A673 (cell line): ENCODE measurements at regions not wholly inside any gene's neighbourhood (a gene's known extent, or its start where the extent isn't known, plus 50 kb on each side); places are given as distances from the start of the nearest gene placed in this dataset.

Experiments
- BruUV-seq: library from RNA; stranded (reverse); fragments of 400-500 nt; replicated peaks from 2 replicates; lab custom pipeline; 2021; lab: Mats Ljungman, UMichigan
- CTCF ChIA-PET: fragments of 300-600 bp; sonication (Branson Sonifier 250); formaldehyde crosslinking; loops from one replicate; lab custom pipeline; 2022; ENCODE audit warnings: antibody characterized with exemption; lab: Charles Lee
- POLR2A ChIA-PET: fragments of 300-600 bp; sonication (Branson Sonifier 250); formaldehyde crosslinking; loops from one replicate; lab custom pipeline; 2022; ENCODE audit warnings: antibody characterized with exemption; ENCODE audit not compliant: low non-redundant PET; lab: Charles Lee
- DNase-seq: peaks from one replicate; pipeline ENCODE4 v3.0.0-alpha.2; 2015; ENCODE audit warnings: low spot score
- H3K27ac ChIP-seq: fragments of 200-600 bp; sonication (generic); 2 replicates; pipeline ENCODE4 v1.5.1; 2016; ENCODE audit warnings: mixed run types, low read depth, mild to moderate bottlenecking, mixed read lengths, antibody characterized with exemption, low read length; ENCODE audit not compliant: poor library complexity, severe bottlenecking
- H3K27me3 ChIP-seq: fragments of 200-600 bp; sonication (generic); replicated peaks from 2 replicates; pipeline ENCODE4 v1.6.1; 2017; ENCODE audit warnings: mixed run types, low read depth, mild to moderate bottlenecking, mixed read lengths, antibody characterized with exemption, low read length; ENCODE audit not compliant: insufficient read depth, poor library complexity
- H3K36me3 ChIP-seq: fragments of 200-600 bp; sonication (generic); 2 replicates; pipeline ENCODE4 v1.6.1; 2016; ENCODE audit warnings: mixed run types, mild to moderate bottlenecking, mixed read lengths, antibody characterized with exemption, low read length; ENCODE audit not compliant: insufficient read depth, poor library complexity, severe bottlenecking
- H3K4me1 ChIP-seq: fragments of 200-600 bp; sonication (generic); 2 replicates; pipeline ENCODE4 v1.6.1; 2017; ENCODE audit warnings: mixed run types, mild to moderate bottlenecking, mixed read lengths, antibody characterized with exemption, low read length; ENCODE audit not compliant: insufficient read depth, poor library complexity, severe bottlenecking
- H3K4me3 ChIP-seq: fragments of 200-600 bp; sonication (generic); 2 replicates; pipeline ENCODE4 v1.5.1; 2016; ENCODE audit warnings: low read depth, mixed run types, mild to moderate bottlenecking, mixed read lengths, low read length; ENCODE audit not compliant: poor library complexity, severe bottlenecking
- H3K9me3 ChIP-seq: fragments of 200-600 bp; sonication (generic); 2 replicates; pipeline ENCODE4 v1.6.1; 2016; ENCODE audit warnings: mixed run types, low read depth, mild to moderate bottlenecking, mixed read lengths, antibody characterized with exemption, low read length; ENCODE audit not compliant: poor library complexity, severe bottlenecking
- CTCF ChIP-seq: fragments of 300-800, 200-600 bp; sonication (generic); conservative IDR thresholded peaks from 2 replicates; pipeline ENCODE4 v1.5.1; 2017; ENCODE audit warnings: low read depth, mild to moderate bottlenecking, antibody characterized with exemption, low read length, moderate library complexity, mixed read lengths
- EZH2 ChIP-seq: fragments of 200-600 bp; sonication (generic); IDR thresholded peaks from 2 replicates; pipeline ENCODE4 v1.6.1; 2017; ENCODE audit warnings: borderline replicate concordance, low read depth, mild to moderate bottlenecking, mixed read lengths, antibody characterized with exemption, low read length; ENCODE audit not compliant: poor library complexity, severe bottlenecking
- intact Hi-C: fragments of 100-400 bp; cut with micrococcal nuclease; formaldehyde crosslinking; loops from one replicate; pipeline ENCODE4 v1.10.0; 2022; ENCODE audit not compliant: unreplicated experiment

GRCh38 chr1:192104852-192105251, 53.4 kb upstream of the RGS18 start:
- Histone ChIP-seq H3K27me3 (no peaks in the 10 kb centered on the region), H3K36me3 (no peaks in the 10 kb centered on the region), H3K4me3 (no peak overlapping the region), H3K4me1 (peaks cover 14% of the 10 kb centered on the region), H3K27ac (peak overlapping the region; percentile 32), H3K9me3 (no peaks in the 10 kb centered on the region)
- ChIA-PET CTCF (no interaction called here), POLR2A (interaction anchor here (0.6 to 0.7 kb wide), 2 partner anchors 270 to 691 kb away, joined by 5 to 6 read pairs; no protein-coding TSS in a partner anchor)
- TF ChIP-seq CTCF: no peak
- no peak for TF ChIP-seq EZH2
- intact Hi-C loops: no loop called here
- BruUV-seq: no TSS peak
- peak; percentile 73 for DNase-seq

GRCh38 chr1:192108161-192108560, 50.1 kb upstream of the RGS18 start:
- Histone ChIP-seq H3K9me3 (no peaks in the 10 kb centered on the region), H3K4me3 (no peak overlapping the region), H3K27me3 (no peaks in the 10 kb centered on the region), H3K27ac (no peak overlapping the region), H3K36me3 (no peaks in the 10 kb centered on the region), H3K4me1 (peaks cover 14% of the 10 kb centered on the region)
- ChIA-PET CTCF (no interaction called here), POLR2A (no interaction called here)
- TF ChIP-seq CTCF (no peak), EZH2 (no peak)
- BruUV-seq: no TSS peak
- no peak for DNase-seq
- intact Hi-C loops: no loop called here
